22Rv1 (cell line): ENCODE measurements at regions not wholly inside any gene's neighbourhood (a gene's known extent, or its start where the extent isn't known, plus 50 kb on each side); places are given as distances from the start of the nearest gene placed in this dataset.

Experiments used
- CTCF ChIP-seq: fragments of 450-650 bp; IDR thresholded peaks from 2 replicates; pipeline ENCODE4 v1.5.1; 2017; ENCODE audit warnings: mild to moderate bottlenecking
- ZFX ChIP-seq: fragments of 450-650 bp; IDR thresholded peaks from 2 replicates; pipeline ENCODE4 v1.6.1; 2017; ENCODE audit warnings: antibody characterized with exemption, borderline replicate concordance

- no peak for TF ChIP-seq CTCF
- no peak for TF ChIP-seq ZFX
These were observed 329.5 kb downstream of the ICE1 start for GRCh38 chr5:5751987-5752386.
